ENCODE measurements at regions not wholly inside any gene's neighbourhood (a gene's known extent, or its start where the extent isn't known, plus 50 kb on each side); places are given as distances from the start of the nearest gene placed in this dataset.

GRCh38 chr6:14783594-14783993 lies 462.3 kb upstream of the JARID2 start:
- no peak for DNase-seq

DNA sequence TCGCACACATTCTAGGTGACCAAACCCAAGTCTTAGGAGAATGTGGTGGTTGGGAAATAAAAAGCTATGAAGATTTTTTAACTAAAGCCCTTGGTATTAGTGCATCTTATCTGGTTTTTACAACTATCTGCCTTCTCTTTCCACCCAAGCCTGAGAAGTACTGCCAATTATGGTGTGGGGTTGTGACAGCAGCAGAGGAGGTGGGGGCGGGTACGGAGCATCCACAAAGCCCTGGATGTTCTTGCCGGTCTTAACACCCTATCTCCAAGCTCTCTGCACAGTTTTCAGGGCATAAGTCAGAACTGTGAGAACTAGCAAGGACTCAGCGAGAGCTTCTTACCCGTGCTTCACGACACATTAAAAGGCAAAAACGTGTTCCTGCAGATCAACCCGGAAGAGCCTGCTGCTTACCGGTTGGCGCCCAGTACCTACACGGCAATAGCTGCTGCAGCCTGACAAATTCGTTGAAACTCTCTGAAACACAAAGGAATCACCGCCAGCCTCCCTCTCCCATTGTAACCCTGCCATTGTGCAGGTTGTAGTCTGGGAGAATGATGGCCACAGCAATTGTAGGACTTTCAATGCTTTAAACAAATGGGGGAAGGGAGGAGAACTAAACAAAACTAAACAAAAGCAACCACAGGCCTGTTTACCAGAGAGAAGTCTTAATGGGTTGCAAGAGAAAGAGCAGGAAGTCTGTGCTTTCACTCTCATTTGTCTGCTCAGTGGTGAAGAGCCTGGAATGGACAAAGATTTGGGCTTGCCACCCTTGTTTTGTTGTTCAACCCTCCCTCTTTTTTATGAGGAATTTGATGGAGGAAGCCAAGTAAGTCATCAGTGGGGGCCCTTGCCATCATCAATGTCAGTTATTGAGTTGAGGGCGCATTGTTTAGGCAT lies 461.0 kb upstream of the JARID2 start:
- DNase-seq = no peak

- DNase-seq = no peak
Observed at GRCh38 chr6:14785493-14785790, 460.4 kb upstream of the JARID2 start.

DNA sequence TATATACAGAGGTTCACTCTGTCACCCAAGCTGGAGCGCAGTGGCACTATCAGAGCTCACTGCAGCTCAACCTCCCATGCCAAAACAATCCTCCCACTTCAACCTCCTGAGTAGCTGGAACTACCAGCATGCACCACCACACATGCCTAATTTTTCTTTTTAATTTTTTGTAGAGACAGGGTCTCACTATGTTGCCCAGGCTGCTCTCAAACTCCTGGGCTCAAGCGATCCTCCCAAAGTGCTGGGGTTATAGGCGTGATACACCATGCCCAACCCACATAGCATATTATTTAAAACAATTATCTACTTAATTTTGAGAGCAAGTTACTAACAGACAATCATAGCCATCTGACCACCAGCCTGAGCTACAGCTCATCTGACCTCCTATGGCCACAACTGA lies 459.9 kb upstream of the JARID2 start:
- no peak for DNase-seq

- no peak for DNase-seq
Observed at GRCh38 chr6:14786455-14786854, 459.4 kb upstream of the JARID2 start.

DNA sequence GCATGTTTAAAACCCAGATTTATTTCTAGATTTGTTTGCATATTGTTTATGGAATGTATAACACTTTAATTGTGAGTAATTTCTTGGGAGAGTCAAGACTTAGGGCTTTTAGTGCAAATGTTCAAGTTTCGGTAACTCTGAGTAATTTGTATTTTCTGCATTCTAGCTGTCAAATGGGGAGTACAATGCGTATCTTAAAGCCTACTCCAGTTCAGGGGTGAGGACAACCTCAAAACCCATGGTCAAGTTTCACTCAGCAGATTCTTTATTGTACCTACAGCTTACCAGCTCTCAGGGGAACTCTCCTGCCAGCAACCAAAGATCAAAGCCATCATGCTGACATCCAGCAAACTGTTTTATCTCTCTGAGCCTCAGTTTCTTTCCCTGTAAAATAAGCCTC lies 458.6 kb upstream of the JARID2 start:
- DNase-seq = no peak

DNA sequence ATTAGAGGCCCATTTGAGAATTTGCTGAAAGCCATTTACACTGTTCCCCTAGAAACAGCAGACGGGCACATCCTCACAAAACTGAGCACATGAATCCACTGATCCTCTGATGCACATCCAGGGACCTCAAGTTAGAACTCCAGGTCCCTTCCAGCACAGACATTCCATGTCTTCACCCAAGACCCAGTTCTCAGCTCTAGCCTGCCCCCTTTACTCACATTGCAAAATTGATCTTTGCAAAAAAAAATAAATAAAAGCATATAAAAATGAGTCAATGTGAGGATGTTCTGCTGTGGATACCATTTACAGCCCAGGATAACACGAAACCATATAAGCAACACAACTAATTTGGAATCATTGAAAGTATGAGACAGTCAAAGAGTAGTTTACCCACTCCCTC lies 458.2 kb upstream of the JARID2 start:
- no peak for DNase-seq

- DNase-seq = no peak
Observed at GRCh38 chr6:14789996-14790395, 455.9 kb upstream of the JARID2 start.

DNA sequence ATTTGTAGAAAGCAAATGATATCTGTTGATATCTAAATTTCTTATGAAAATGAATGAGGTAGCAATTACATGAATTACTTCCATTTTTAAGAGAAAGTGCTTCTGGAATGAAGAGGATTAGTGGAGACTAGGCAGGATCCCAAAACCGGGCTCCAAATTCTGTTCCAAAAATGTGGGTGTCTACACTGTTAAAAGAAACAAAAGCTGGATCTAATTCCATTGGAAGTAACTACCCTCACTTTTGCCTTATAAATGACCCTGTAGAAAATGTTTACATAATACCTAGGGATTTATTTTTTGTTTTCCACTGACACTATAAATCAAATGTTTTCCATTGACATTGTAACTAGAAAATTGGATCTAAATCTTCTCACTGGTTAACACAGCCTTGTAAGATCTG lies 454.9 kb upstream of the JARID2 start:
- DNase-seq = no peak

GRCh38 chr6:14791526-14791925 lies 454.3 kb upstream of the JARID2 start:
- DNase-seq = no peak

- DNase-seq = no peak
Observed at GRCh38 chr6:14792118-14792955, 453.5 kb upstream of the JARID2 start.

GRCh38 chr6:14795451-14795850 lies 450.4 kb upstream of the JARID2 start:
- no peak for DNase-seq

GRCh38 chr6:14796974-14797762 lies 448.7 kb upstream of the JARID2 start:
- DNase-seq = no peak

DNA sequence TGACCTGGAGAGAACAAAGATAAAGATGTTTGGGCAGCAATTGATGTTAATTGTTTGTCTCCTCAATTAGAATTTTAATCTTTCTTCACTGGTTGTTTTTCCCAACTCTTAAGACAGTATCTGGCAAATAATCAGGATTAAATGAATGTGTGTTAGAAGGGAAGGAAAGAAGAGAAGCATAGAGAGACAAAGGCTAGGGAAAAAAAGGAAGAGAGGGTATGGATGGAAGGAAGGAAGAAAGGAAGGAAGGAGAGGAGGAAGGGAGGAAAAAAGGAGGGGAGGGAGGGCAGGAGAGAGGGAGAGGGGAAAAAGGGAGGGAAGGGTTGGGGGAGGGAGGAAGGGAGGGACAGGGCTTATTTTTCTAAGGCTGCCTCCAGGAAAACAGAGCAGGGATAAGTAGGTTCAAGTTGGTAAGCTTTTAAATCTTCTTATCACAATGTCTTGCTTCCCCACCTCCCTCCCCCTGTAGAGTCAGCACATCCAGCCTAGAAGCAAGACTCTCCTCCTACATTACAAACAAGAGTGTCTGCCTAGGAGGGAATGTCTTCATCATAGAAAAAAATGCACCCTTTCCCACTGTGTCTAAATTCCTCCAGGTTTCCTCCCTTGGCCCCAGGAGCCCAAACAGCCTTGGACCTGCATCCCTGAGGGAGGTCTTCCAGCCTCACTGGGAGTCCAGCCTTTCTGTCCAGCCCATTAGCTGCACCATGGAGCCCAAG lies 447.8 kb upstream of the JARID2 start:
- no peak for DNase-seq

- no peak for DNase-seq
Observed at GRCh38 chr6:14798594-14798982, 447.3 kb upstream of the JARID2 start.

DNA sequence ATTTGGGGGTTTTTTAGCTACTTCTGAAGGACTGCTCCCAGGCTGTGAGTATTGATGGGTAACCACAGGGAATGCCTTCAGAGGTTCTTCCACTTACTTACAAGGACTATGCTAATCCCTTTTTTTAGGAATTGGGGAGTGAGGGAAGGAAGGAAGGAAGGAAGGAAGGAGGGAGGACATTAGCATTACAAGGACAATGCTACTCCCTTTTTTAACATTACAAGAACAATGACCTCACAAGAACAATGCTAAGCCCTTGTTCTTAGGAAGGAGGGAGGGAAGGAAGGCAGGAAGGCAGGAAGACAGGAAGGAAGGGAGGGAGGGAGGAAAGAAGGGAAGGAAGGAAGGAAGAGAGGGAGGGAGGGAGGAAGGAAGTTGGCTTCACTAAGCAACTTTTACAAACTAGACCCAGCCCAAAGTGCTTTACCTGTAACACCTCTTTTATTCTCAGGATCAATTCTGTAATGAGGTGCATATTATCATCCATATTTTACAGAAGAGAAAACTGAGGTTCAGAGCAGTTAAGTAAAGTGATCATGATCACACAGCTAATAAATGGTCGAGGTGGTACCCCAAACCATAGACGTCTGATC lies 446.8 kb upstream of the JARID2 start:
- no peak for DNase-seq

GRCh38 chr6:14799928-14800327 lies 445.9 kb upstream of the JARID2 start:
- no peak for DNase-seq

- DNase-seq = no peak
Observed at GRCh38 chr6:14802514-14803160, 443.2 kb upstream of the JARID2 start.

- no peak for DNase-seq
Observed at GRCh38 chr6:14804001-14804784, 441.7 kb upstream of the JARID2 start.

- DNase-seq = no peak
Observed at GRCh38 chr6:14804785-14805210, 441.1 kb upstream of the JARID2 start.
